SK-N-MC (cell line): ENCODE measurements at regions not wholly inside any gene's neighbourhood (a gene's known extent, or its start where the extent isn't known, plus 50 kb on each side); places are given as distances from the start of the nearest gene placed in this dataset.

Experiments used
- EZH2 ChIP-seq: fragments of 200-600 bp; sonication (generic); IDR thresholded peaks from one replicate; pipeline ENCODE4 v1.6.1; 2017; ENCODE audit warnings: antibody characterized with exemption
- POLR2AphosphoS5 ChIP-seq: IDR thresholded peaks from 2 replicates; pipeline ENCODE4 v1.6.1; 2012; ENCODE audit warnings: mild to moderate bottlenecking, low read depth, low read length, borderline replicate concordance

DNA sequence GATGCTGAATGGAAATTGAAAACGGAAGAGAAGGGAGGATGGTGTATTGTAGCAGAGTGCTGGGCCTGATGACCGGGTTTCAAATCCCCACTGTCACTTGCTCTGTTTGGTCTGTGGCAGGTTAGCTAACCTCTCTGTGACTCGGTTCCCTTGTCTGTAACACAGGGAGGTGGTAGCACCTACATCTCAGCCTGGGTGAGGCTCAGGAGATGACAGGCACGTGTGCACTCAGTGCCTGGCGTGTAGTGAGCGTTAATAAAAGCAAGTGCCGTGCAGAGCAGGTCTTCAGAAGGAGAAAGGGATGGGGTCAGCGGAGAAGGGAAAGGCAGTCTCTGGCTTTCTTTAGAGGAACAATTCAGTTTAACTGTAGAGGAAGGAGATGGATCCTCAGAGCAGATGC, 125.5 kb upstream of the SMIM21 start:
- TF ChIP-seq POLR2AphosphoS5 (no peak), EZH2 (no peak)
